Neuronal stem cell (in vitro differentiated cells): ENCODE measurements at regions not wholly inside any gene's neighbourhood (a gene's known extent, or its start where the extent isn't known, plus 50 kb on each side); places are given as distances from the start of the nearest gene placed in this dataset.

Experiments
- DNase-seq: peaks from one replicate; pipeline ENCODE4 v3.0.0-alpha.2; 2013; ENCODE audit warnings: low spot score
- H2AFZ ChIP-seq: one replicate; pipeline ENCODE4 v1.6.1; 2013; ENCODE audit warnings: mild to moderate bottlenecking, low read length, inconsistent platforms
- H2AK5ac ChIP-seq: 2 replicates; pipeline ENCODE4 v1.6.1; 2013; ENCODE audit warnings: low read depth, mild to moderate bottlenecking, inconsistent platforms, low read length, moderate library complexity, mixed read lengths
- H2BK120ac ChIP-seq: 2 replicates; pipeline ENCODE4 v1.6.1; 2013; ENCODE audit warnings: low read depth, mild to moderate bottlenecking, inconsistent platforms, low read length, moderate library complexity, mixed read lengths
- H2BK12ac ChIP-seq: one replicate; pipeline ENCODE4 v1.6.1; 2013; ENCODE audit warnings: low read length, inconsistent platforms
- H2BK15ac ChIP-seq: 2 replicates; pipeline ENCODE4 v1.6.1; 2013; ENCODE audit warnings: mild to moderate bottlenecking, low read length, inconsistent platforms, mixed read lengths
- H2BK5ac ChIP-seq: one replicate; pipeline ENCODE4 v1.6.1; 2013; ENCODE audit warnings: inconsistent platforms, mild to moderate bottlenecking, low read length, moderate library complexity
- H3K14ac ChIP-seq: one replicate; pipeline ENCODE4 v1.6.1; 2013; ENCODE audit warnings: low read length, inconsistent platforms
- H3K18ac ChIP-seq: 2 replicates; pipeline ENCODE4 v1.6.1; 2013; ENCODE audit warnings: low read length, inconsistent platforms
- H3K23ac ChIP-seq: 2 replicates; pipeline ENCODE4 v1.6.1; 2013; ENCODE audit warnings: low read depth, mild to moderate bottlenecking, mixed read lengths, low read length, inconsistent platforms; ENCODE audit not compliant: poor library complexity
- H3K27ac ChIP-seq: replicated peaks from 3 replicates; pipeline ENCODE4 v1.5.1; 2013; ENCODE audit warnings: low read length, inconsistent platforms
- H3K27me3 ChIP-seq, 3 experiments: 2 replicates each; pipeline ENCODE4 v1.6.1; 2013; ENCODE audit warnings: low read length in 3 of 3, mild to moderate bottlenecking in 2 of 3, inconsistent platforms in 1 of 3, low read depth in 1 of 3, mixed read lengths in 1 of 3, moderate library complexity in 1 of 3; ENCODE audit not compliant: control insufficient read depth in 3 of 3, insufficient read depth in 3 of 3
- H3K36me3 ChIP-seq, 2 donors: replicated peaks in 1 of 2; 2 replicates each; pipeline ENCODE4 v1.6.1; 2013; ENCODE audit warnings: low read length in 2 of 2; ENCODE audit not compliant: control insufficient read depth in 2 of 2, insufficient read depth in 2 of 2
- H3K4ac ChIP-seq: 2 replicates; pipeline ENCODE4 v1.6.1; 2013; ENCODE audit warnings: inconsistent platforms, mild to moderate bottlenecking, low read length, moderate library complexity
- H3K4me1 ChIP-seq, 2 donors: 1 replicate in 1 of 2; 2 replicates in 1 of 2; pipeline ENCODE4 v1.6.1; 2013; ENCODE audit warnings: low read length in 2 of 2, low read depth in 1 of 2; ENCODE audit not compliant: control insufficient read depth in 2 of 2, insufficient read depth in 1 of 2
- H3K4me2 ChIP-seq: one replicate; pipeline ENCODE4 v1.6.1; 2013; ENCODE audit warnings: mild to moderate bottlenecking, low read length, inconsistent platforms; ENCODE audit not compliant: insufficient read depth, poor library complexity, severe bottlenecking
- H3K4me3 ChIP-seq, 2 donors: 2 replicates each; pipeline ENCODE4 v1.5.1; 2013; ENCODE audit warnings: low read length in 2 of 2, mild to moderate bottlenecking in 2 of 2, inconsistent platforms in 1 of 2, moderate library complexity in 1 of 2
- H3K79me1 ChIP-seq: one replicate; pipeline ENCODE4 v1.6.1; 2013; ENCODE audit warnings: low read depth, mild to moderate bottlenecking, inconsistent platforms, low read length, moderate library complexity
- H3K9ac ChIP-seq: one replicate; pipeline ENCODE4 v1.6.1; 2013; ENCODE audit warnings: mild to moderate bottlenecking, low read depth, low read length, inconsistent platforms; ENCODE audit not compliant: poor library complexity
- H3K9me3 ChIP-seq, 2 donors: replicated peaks in 1 of 2; 2 replicates each; pipeline versions ENCODE3 to v1.6.1; 2013; ENCODE audit warnings: low read length in 2 of 2, mild to moderate bottlenecking in 2 of 2, inconsistent platforms in 1 of 2, low read depth in 1 of 2, mixed read lengths in 1 of 2, moderate library complexity in 1 of 2; ENCODE audit not compliant: control insufficient read depth in 2 of 2, insufficient read depth in 1 of 2
- H4K8ac ChIP-seq: one replicate; pipeline ENCODE4 v1.6.1; 2013; ENCODE audit warnings: low read depth, mild to moderate bottlenecking, inconsistent platforms, low read length, moderate library complexity
- H4K91ac ChIP-seq: one replicate; pipeline ENCODE4 v1.6.1; 2013; ENCODE audit warnings: low read length, low read depth, mild to moderate bottlenecking, inconsistent platforms; ENCODE audit not compliant: poor library complexity
- WGBS, 2 donors: extraction: QIAGEN DNeasy Blood & Tissue Kit; methylation state at CpG; one replicate each; pipeline ENCODE4 v1.1.7; 2013; ENCODE audit warnings: missing lambda C conversion rate in 2 of 2, mixed read lengths in 1 of 2; ENCODE audit not compliant: insufficient read length in 2 of 2, insufficient replicate concordance in 1 of 2; ENCODE audit errors: extremely low coverage in 2 of 2; 5-methylcytosine and 5-hydroxymethylcytosine counted together

GRCh38 chr7:106606120-106606519 is 54.8 kb downstream of the CCDC71L start:
- no peak overlapping the region for H3K18ac ChIP-seq
- no peak overlapping the region for H2BK12ac ChIP-seq
- H3K4me3 ChIP-seq = no peak overlapping the region
- no peak overlapping the region for H3K14ac ChIP-seq
- no peaks in the 10 kb centered on the region for H3K4me1 ChIP-seq
- H3K9ac ChIP-seq = no peak overlapping the region
- H2BK5ac ChIP-seq = no peak overlapping the region
- H3K36me3 ChIP-seq = no peaks in the 10 kb centered on the region
- no CpG with 5 or more reads among the region's 4 CpGs for WGBS, 2 donors
- no peak overlapping the region for H3K27ac ChIP-seq
- H2AFZ ChIP-seq = no peak overlapping the region
- no peak overlapping the region for H4K91ac ChIP-seq
- no peaks in the 10 kb centered on the region for H3K9me3 ChIP-seq
- H3K23ac ChIP-seq = no peak overlapping the region
- no peak overlapping the region for H4K8ac ChIP-seq
- H2BK120ac ChIP-seq = no peak overlapping the region
- H3K79me1 ChIP-seq = no peaks in the 10 kb centered on the region
- H2BK15ac ChIP-seq = no peak overlapping the region
- no peak overlapping the region for H3K4ac ChIP-seq
- H3K4me2 ChIP-seq = no peak overlapping the region
- DNase-seq = no peak
- H3K27me3 ChIP-seq = peaks cover 0 to 12% (median 0%) of the 10 kb centered on the region in 3 experiments
- H2AK5ac ChIP-seq = no peak overlapping the region

- Histone ChIP-seq H2BK15ac (no peak overlapping the region), H3K18ac (no peak overlapping the region), H3K4me1 (no peaks in the 10 kb centered on the region), H3K23ac (no peak overlapping the region), H2AK5ac (no peak overlapping the region), H4K8ac (no peak overlapping the region), H3K9me3 (no peaks in the 10 kb centered on the region), H3K9ac (no peak overlapping the region), H3K4me2 (no peak overlapping the region), H2BK5ac (no peak overlapping the region), H2BK120ac (no peak overlapping the region), H4K91ac (no peak overlapping the region), H2BK12ac (no peak overlapping the region), H3K4ac (no peak overlapping the region), H3K14ac (no peak overlapping the region), H3K36me3 (no peaks in the 10 kb centered on the region), H2AFZ (no peak overlapping the region), H3K4me3 (no peak overlapping the region), H3K27ac (no peak overlapping the region), H3K27me3 (peaks cover 0 to 13% (median 0%) of the 10 kb centered on the region in 3 experiments), H3K79me1 (no peaks in the 10 kb centered on the region)
- no peak for DNase-seq
- WGBS, 2 donors = no CpG with 5 or more reads among the region's 3 CpGs
These were observed 56.0 kb downstream of the CCDC71L start for GRCh38 chr7:106604971-106605370.

GRCh38 chr7:106604303-106604924 is 56.5 kb downstream of the CCDC71L start:
- Histone ChIP-seq H3K23ac (no peak overlapping the region), H4K91ac (no peak overlapping the region), H3K27me3 (peaks cover 0 to 13% (median 0%) of the 10 kb centered on the region in 3 experiments), H3K9ac (no peak overlapping the region), H3K18ac (no peak overlapping the region), H3K9me3 (no peaks in the 10 kb centered on the region), H3K4ac (no peak overlapping the region), H2BK12ac (no peak overlapping the region), H4K8ac (no peak overlapping the region), H2AK5ac (no peak overlapping the region), H2BK120ac (no peak overlapping the region), H3K4me2 (no peak overlapping the region), H2AFZ (no peak overlapping the region), H3K36me3 (no peaks in the 10 kb centered on the region), H3K79me1 (no peaks in the 10 kb centered on the region), H2BK5ac (no peak overlapping the region), H3K4me3 (no peak overlapping the region), H3K14ac (no peak overlapping the region), H3K4me1 (no peaks in the 10 kb centered on the region), H3K27ac (no peak overlapping the region), H2BK15ac (no peak overlapping the region)
- no CpG with 5 or more reads among the region's 1 CpG for WGBS, 2 donors
- no peak for DNase-seq

- H3K4me1 ChIP-seq = no peaks in the 10 kb centered on the region
- no peak overlapping the region for H3K14ac ChIP-seq
- H2BK12ac ChIP-seq = no peak overlapping the region
- H2BK15ac ChIP-seq = no peak overlapping the region
- no peaks in the 10 kb centered on the region for H3K79me1 ChIP-seq
- no peaks in the 10 kb centered on the region for H3K9me3 ChIP-seq
- no peak overlapping the region for H4K91ac ChIP-seq
- H2AFZ ChIP-seq = no peak overlapping the region
- no peak overlapping the region for H3K18ac ChIP-seq
- DNase-seq = no peak
- no peak overlapping the region for H2AK5ac ChIP-seq
- H4K8ac ChIP-seq = no peak overlapping the region
- peaks cover 0 to 13% (median 0%) of the 10 kb centered on the region in 3 experiments for H3K27me3 ChIP-seq
- no peak overlapping the region for H3K4ac ChIP-seq
- no peak overlapping the region for H3K9ac ChIP-seq
- no peak overlapping the region for H2BK120ac ChIP-seq
- no peaks in the 10 kb centered on the region for H3K36me3 ChIP-seq
- no peak overlapping the region for H2BK5ac ChIP-seq
- H3K4me3 ChIP-seq = no peak overlapping the region
- no peak overlapping the region for H3K27ac ChIP-seq
- no peak overlapping the region for H3K23ac ChIP-seq
- no CpG with 5 or more reads among the region's 4 CpGs for WGBS, 2 donors
- no peak overlapping the region for H3K4me2 ChIP-seq
These were observed 57.6 kb downstream of the CCDC71L start for GRCh38 chr7:106603346-106603745.
